GM12878 (cell line): ENCODE measurements at regions not wholly inside any gene's neighbourhood (a gene's known extent, or its start where the extent isn't known, plus 50 kb on each side); places are given as distances from the start of the nearest gene placed in this dataset.

ENCODE experiments used
- ATAC-seq: fragments of 200-7000 bp; cut with Tn5 transposase; 3 replicates; pipeline ENCODE4 v1.9.1; 2020; ENCODE audit warnings: mild to moderate bottlenecking, moderate library complexity
- BruUV-seq: library from RNA; stranded (reverse); fragments of 400-500 nt; replicated peaks from 2 replicates; lab custom pipeline; 2021; lab: Mats Ljungman, UMichigan
- CTCF ChIA-PET: fragments of 300-600 bp; sonication (Branson Sonifier 250); formaldehyde crosslinking; extraction: SDS; loops from one replicate; lab custom pipeline; 2021; ENCODE audit warnings: inconsistent platforms; lab: Yijun Ruan, JAX
- POLR2A ChIA-PET: fragments of 350-600 bp; formaldehyde crosslinking; extraction: SDS; loops from one replicate; lab custom pipeline; 2021; ENCODE audit warnings: inconsistent platforms; lab: Charles Lee
- RAD21 ChIA-PET: fragments of 300-600 bp; sonication (Branson Sonifier 250); formaldehyde crosslinking; loops from one replicate; lab custom pipeline; 2023; ENCODE audit warnings: antibody characterized with exemption; ENCODE audit not compliant: unreplicated experiment; lab: Charles Lee
- SMC1A ChIA-PET: fragments of 300-600 bp; sonication (Branson Sonifier 250); formaldehyde crosslinking; loops from one replicate; lab custom pipeline; 2023; ENCODE audit not compliant: unreplicated experiment, uncharacterized antibody; lab: Charles Lee
- DNase-seq: peaks from one replicate; pipeline ENCODE4 v3.0.0-alpha.2; 2011; ENCODE audit warnings: low read depth, low spot score
- FAIRE-seq: peaks from 3 replicates; lab custom pipeline; 2011; peaks lifted over from hg19 to GRCh38; lab: Jason Lieb, UNC
- H2AFZ ChIP-seq: 2 replicates; pipeline ENCODE4 v1.6.0; 2011; ENCODE audit warnings: low read depth, low read length, control low read depth; ENCODE audit not compliant: control insufficient read depth
- H3K27ac ChIP-seq: 2 replicates; pipeline ENCODE4 v1.5.1; 2011; ENCODE audit warnings: control low read depth; ENCODE audit not compliant: control insufficient read depth, insufficient read depth
- H3K27me3 ChIP-seq, 2 experiments: replicated peaks in 1 of 2; 2 replicates each; pipeline versions ENCODE4 v1.6.0 to v1.6.1; 2011; ENCODE audit warnings: low read length in 1 of 2; ENCODE audit not compliant: control insufficient read depth in 2 of 2, insufficient read depth in 2 of 2
- H3K36me3 ChIP-seq, 2 experiments: 2 replicates each; pipeline ENCODE4 v1.5.1; 2011; ENCODE audit warnings: low read length in 1 of 2; ENCODE audit not compliant: control insufficient read depth in 2 of 2, insufficient read depth in 2 of 2
- H3K4me1 ChIP-seq: 2 replicates; pipeline ENCODE4 v1.6.1; 2011; ENCODE audit warnings: mild to moderate bottlenecking, low read length, moderate library complexity, mixed read lengths; ENCODE audit not compliant: control insufficient read depth, insufficient read depth
- H3K4me2 ChIP-seq: 2 replicates; pipeline ENCODE4 v1.6.0; 2011; ENCODE audit warnings: control low read depth; ENCODE audit not compliant: control insufficient read depth, insufficient read depth
- H3K4me3 ChIP-seq: fragments of 200-600 bp; sonication (generic); 2 replicates; pipeline ENCODE4 v1.5.1; 2016
- H3K79me2 ChIP-seq: 2 replicates; pipeline ENCODE4 v1.6.0; 2011; ENCODE audit warnings: low read length; ENCODE audit not compliant: control insufficient read depth, insufficient read depth
- H3K9ac ChIP-seq: 2 replicates; pipeline ENCODE4 v1.8.0; 2011; ENCODE audit warnings: low read length, control low read depth, mixed read lengths; ENCODE audit not compliant: control insufficient read depth, insufficient read depth
- H3K9me3 ChIP-seq: replicated peaks from 3 replicates; pipeline ENCODE4 v1.5.1; 2011; ENCODE audit warnings: mild to moderate bottlenecking, low read length; ENCODE audit not compliant: control insufficient read depth, insufficient read depth
- H4K20me1 ChIP-seq: 2 replicates; pipeline ENCODE4 v1.6.0; 2011; ENCODE audit not compliant: control insufficient read depth, insufficient read depth
- BRCA1 ChIP-seq: IDR thresholded peaks from 2 replicates; pipeline ENCODE4 v1.6.1; 2011; ENCODE audit warnings: low read depth, low read length, improper control_type of control experiment
- EED ChIP-seq: sonication (generic); IDR thresholded peaks from 2 replicates; pipeline ENCODE4 v1.6.1; 2016; ENCODE audit warnings: antibody characterized with exemption, low read depth
- EZH2 ChIP-seq: IDR thresholded peaks from 2 replicates; pipeline ENCODE4 v1.6.1; 2012; ENCODE audit warnings: low read depth, mild to moderate bottlenecking, control low read depth, inconsistent platforms, low read length, borderline replicate concordance; ENCODE audit not compliant: control insufficient read depth
- IRF4 ChIP-seq: IDR thresholded peaks from 2 replicates; pipeline ENCODE4 v1.6.1; 2011; ENCODE audit warnings: low read depth, low read length
- KAT2A ChIP-seq: conservative IDR thresholded peaks from 2 replicates; pipeline ENCODE4 v1.6.1; 2011; ENCODE audit warnings: low read depth, low read length; ENCODE audit not compliant: control insufficient read depth
- MEF2B ChIP-seq: fragments of 450-650 bp; IDR thresholded peaks from 2 replicates; pipeline ENCODE4 v1.6.1; 2018; ENCODE audit warnings: mild to moderate bottlenecking, moderate library complexity; ENCODE audit not compliant: partially characterized antibody, poor library complexity, severe bottlenecking
- NR2C1 ChIP-seq: fragments of 450-650 bp; IDR thresholded peaks from 2 replicates; pipeline ENCODE4 v1.6.1; 2017; ENCODE audit warnings: antibody characterized with exemption, mild to moderate bottlenecking, moderate library complexity
- POLR2AphosphoS2 ChIP-seq: IDR thresholded peaks from 2 replicates; pipeline ENCODE4 v1.6.1; 2011; ENCODE audit warnings: low read depth, mild to moderate bottlenecking, low read length, improper control_type of control experiment, moderate library complexity
- RELA ChIP-seq: fragments of 450-650 bp; IDR thresholded peaks from 2 replicates; pipeline ENCODE4 v1.8.0; 2014; ENCODE audit warnings: borderline replicate concordance; ENCODE audit not compliant: partially characterized antibody
- WRNIP1 ChIP-seq: IDR thresholded peaks from 2 replicates; pipeline ENCODE4 v1.6.1; 2011; ENCODE audit warnings: low read depth, low read length, improper control_type of control experiment, borderline replicate concordance
- YY1 ChIP-seq: IDR thresholded peaks from 2 replicates; pipeline ENCODE4 v1.6.1; 2011; ENCODE audit warnings: low read depth, mild to moderate bottlenecking, low read length
- ZBTB11 ChIP-seq: fragments of 450-650 bp; formaldehyde crosslinking; IDR thresholded peaks from 2 replicates; pipeline ENCODE4 v1.5.0; 2022; ENCODE audit warnings: mild to moderate bottlenecking, missing genetic modification characterization
- ZNF622 ChIP-seq: fragments of 450-650 bp; IDR thresholded peaks from 2 replicates; pipeline ENCODE4 v1.6.1; 2017; ENCODE audit warnings: mild to moderate bottlenecking, inconsistent platforms
- ZZZ3 ChIP-seq: IDR thresholded peaks from 2 replicates; pipeline ENCODE4 v1.6.1; 2011; ENCODE audit warnings: low read depth; ENCODE audit not compliant: control insufficient read depth, insufficient read length
- WGBS: methylation state at CpG from one replicate; pipeline ENCODE4 v1.1.6; 2016; ENCODE audit warnings: low lambda C conversion rate; ENCODE audit not compliant: insufficient replicate concordance, insufficient coverage; ENCODE audit errors: missing lambda C conversion rate; 5-methylcytosine and 5-hydroxymethylcytosine counted together
- in situ Hi-C: fragments of 300-500 bp; cut with MboI; formaldehyde crosslinking; loops from 9 replicates; pipeline ENCODE4 v1.14.3; 2018; ENCODE audit warnings: mixed read lengths
- intact Hi-C: fragments of 100-400 bp; cut with micrococcal nuclease; formaldehyde crosslinking; loops from one replicate; pipeline ENCODE4 v1.14.2; 2022; ENCODE audit not compliant: unreplicated experiment
- TF ChIP-seq, protein P1 (sequence below): fragments of 450-650 bp; IDR thresholded peaks from 2 replicates; pipeline ENCODE4 v1.6.1; 2017; ENCODE audit warnings: borderline replicate concordance

- Histone ChIP-seq H4K20me1 (no peaks in the 10 kb centered on the region), H3K4me2 (no peak overlapping the region), H3K79me2 (no peaks in the 10 kb centered on the region), H3K36me3 (no peaks in the 10 kb centered on the region), H3K4me3 (no peak overlapping the region), H3K27ac (no peak overlapping the region), H3K9me3 (no peaks in the 10 kb centered on the region), H3K9ac (no peak overlapping the region), H2AFZ (no peak overlapping the region), H3K4me1 (no peaks in the 10 kb centered on the region), H3K27me3 (peaks cover 0 to 4% of the 10 kb centered on the region in 2 experiments; a peak in 2 of 4 replicates)
- ATAC-seq: no peak
- WGBS: 50% methylated on average over 16 of the region's 16 CpGs
- in situ Hi-C loops (no loop called here), intact Hi-C loops (no loop called here)
- no TSS peak for BruUV-seq
- ChIA-PET CTCF (no interaction called here), POLR2A (no interaction called here), RAD21 (no interaction called here), SMC1A (no interaction called here)
- no peak for TF ChIP-seq EED
- no peak for TF ChIP-seq BRCA1
- no peak for TF ChIP-seq MEF2B
- TF ChIP-seq EZH2: no peak
- TF ChIP-seq IRF4: no peak
- no peak for TF ChIP-seq ZNF622
- no peak for TF ChIP-seq ZZZ3
- TF ChIP-seq, protein P1, sequence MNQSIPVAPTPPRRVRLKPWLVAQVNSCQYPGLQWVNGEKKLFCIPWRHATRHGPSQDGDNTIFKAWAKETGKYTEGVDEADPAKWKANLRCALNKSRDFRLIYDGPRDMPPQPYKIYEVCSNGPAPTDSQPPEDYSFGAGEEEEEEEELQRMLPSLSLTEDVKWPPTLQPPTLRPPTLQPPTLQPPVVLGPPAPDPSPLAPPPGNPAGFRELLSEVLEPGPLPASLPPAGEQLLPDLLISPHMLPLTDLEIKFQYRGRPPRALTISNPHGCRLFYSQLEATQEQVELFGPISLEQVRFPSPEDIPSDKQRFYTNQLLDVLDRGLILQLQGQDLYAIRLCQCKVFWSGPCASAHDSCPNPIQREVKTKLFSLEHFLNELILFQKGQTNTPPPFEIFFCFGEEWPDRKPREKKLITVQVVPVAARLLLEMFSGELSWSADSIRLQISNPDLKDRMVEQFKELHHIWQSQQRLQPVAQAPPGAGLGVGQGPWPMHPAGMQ: no peak
- no peak for TF ChIP-seq WRNIP1
- TF ChIP-seq POLR2AphosphoS2: no peak
- TF ChIP-seq YY1: no peak
- TF ChIP-seq RELA: no peak
- no peak for TF ChIP-seq NR2C1
- no peak for TF ChIP-seq ZBTB11 (CRISPR knock-in tag)
- no peak for TF ChIP-seq KAT2A
- FAIRE-seq: no peak
- DNase-seq: no peak
These were observed 68.3 kb upstream of the LINC01488 start for GRCh38 chr11:69413015-69413801.
